SK-MEL-5 (cell line): ENCODE measurements at regions not wholly inside any gene's neighbourhood (a gene's known extent, or its start where the extent isn't known, plus 50 kb on each side); places are given as distances from the start of the nearest gene placed in this dataset.
A peak's percentile ranks its signal among the peaks of the same experiment; 100 is the strongest.

Source experiments
- DNase-seq: peaks from one replicate; pipeline ENCODE4 v3.0.0-alpha.2; 2016; ENCODE audit warnings: low read depth, low spot score
- in situ Hi-C: cut with HindIII; loops from 2 replicates; pipeline ENCODE4 v1.10.0; 2016; ENCODE audit warnings: low sequenced_read_pairs, high pct_unique_total_duplicates, low pct_unique_long_range_greater_than_20kb

GRCh38 chr5:123868881-123869280 is 356.9 kb downstream of the CSNK1G3 start:
- no peak for DNase-seq
- in situ Hi-C loops, result no loop called here

- in situ Hi-C loops, result no loop called here
- DNase-seq, result no peak
Observed at GRCh38 chr5:123868267-123868666, 356.3 kb downstream of the CSNK1G3 start.

- in situ Hi-C loops, result no loop called here
- DNase-seq, result no peak
Observed at GRCh38 chr5:123865641-123866040, 353.7 kb downstream of the CSNK1G3 start.

GRCh38 chr5:123864578-123864977 is 352.6 kb downstream of the CSNK1G3 start:
- DNase-seq, result no peak
- in situ Hi-C loops, result no loop called here

GRCh38 chr5:123858938-123859337 is 347.0 kb downstream of the CSNK1G3 start:
- in situ Hi-C loops, result no loop called here
- DNase-seq, result no peak

GRCh38 chr5:123856766-123857165 is 344.8 kb downstream of the CSNK1G3 start:
- in situ Hi-C loops, result no loop called here
- DNase-seq, result no peak

- in situ Hi-C loops, result no loop called here
Observed at GRCh38 chr5:123855609-123856008, 343.6 kb downstream of the CSNK1G3 start.

GRCh38 chr5:123845356-123846100 is 333.6 kb downstream of the CSNK1G3 start:
- in situ Hi-C loops, result no loop called here
- DNase-seq, result no peak

More at GRCh38 chr5:123855609-123856008, 343.6 kb downstream of the CSNK1G3 start:
- DNase-seq, result no peak

GRCh38 chr5:123844873-123845272 is 332.9 kb downstream of the CSNK1G3 start:
- no peak for DNase-seq
- in situ Hi-C loops, result no loop called here

- in situ Hi-C loops, result no loop called here
- peak; percentile 51 for DNase-seq
Observed at GRCh38 chr5:123835421-123835820, 323.4 kb downstream of the CSNK1G3 start.

GRCh38 chr5:123830575-123830974 is 318.6 kb downstream of the CSNK1G3 start:
- in situ Hi-C loops, result no loop called here
- DNase-seq, result no peak

- in situ Hi-C loops, result no loop called here
- no peak for DNase-seq
Observed at GRCh38 chr5:123827811-123828210, 315.8 kb downstream of the CSNK1G3 start.

GRCh38 chr5:123819833-123820232 is 307.9 kb downstream of the CSNK1G3 start:
- in situ Hi-C loops, result no loop called here
- DNase-seq, result peak; percentile 78

- no peak for DNase-seq
Observed at GRCh38 chr5:123819386-123819785, 307.4 kb downstream of the CSNK1G3 start.

GRCh38 chr5:123817267-123817666 is 305.3 kb downstream of the CSNK1G3 start:
- in situ Hi-C loops, result no loop called here
- no peak for DNase-seq

More at GRCh38 chr5:123819386-123819785, 307.4 kb downstream of the CSNK1G3 start:
- in situ Hi-C loops, result no loop called here

GRCh38 chr5:123814801-123815470 is 303.0 kb downstream of the CSNK1G3 start:
- in situ Hi-C loops, result no loop called here
- DNase-seq, result no peak

- in situ Hi-C loops, result no loop called here
- DNase-seq, result no peak
Observed at GRCh38 chr5:123813937-123814624, 302.1 kb downstream of the CSNK1G3 start.

- in situ Hi-C loops, result no loop called here
- no peak for DNase-seq
Observed at GRCh38 chr5:123813264-123813663, 301.3 kb downstream of the CSNK1G3 start.

- in situ Hi-C loops, result no loop called here
- no peak for DNase-seq
Observed at GRCh38 chr5:123811831-123812230, 299.9 kb downstream of the CSNK1G3 start.
